ENCODE measurements at regions not wholly inside any gene's neighbourhood (a gene's known extent, or its start where the extent isn't known, plus 50 kb on each side); places are given as distances from the start of the nearest gene placed in this dataset.
"Not testable (repeated sequence)": the region's sequence is repeated elsewhere in the genome, so short reads cannot be mapped to it uniquely, and the experiment has no call there.

GRCh38 chr4:73348185-73348584 lies 55.9 kb upstream of the ALB start:
- Histone ChIP-seq H3K36me3 (replicated peaks) (no peaks in the 10 kb centered on the region), H3K27me3 (ENCODE audit: low read depth) (no peaks in the 10 kb centered on the region), H3K4me1 (no peaks in the 10 kb centered on the region), H3K4me3 (no peak overlapping the region), H3K9me3 (no peaks in the 10 kb centered on the region)
- no peak for DNase-seq (ENCODE audit: low spot score in 2 of 2)
- in situ Hi-C loops (cut with MboI; ENCODE audit: low sequenced_read_pairs): loop anchor here (10.0 to 25.0 kb wide), 3 partner anchors 97 to 307 kb away; no protein-coding TSS in a partner anchor

DNA sequence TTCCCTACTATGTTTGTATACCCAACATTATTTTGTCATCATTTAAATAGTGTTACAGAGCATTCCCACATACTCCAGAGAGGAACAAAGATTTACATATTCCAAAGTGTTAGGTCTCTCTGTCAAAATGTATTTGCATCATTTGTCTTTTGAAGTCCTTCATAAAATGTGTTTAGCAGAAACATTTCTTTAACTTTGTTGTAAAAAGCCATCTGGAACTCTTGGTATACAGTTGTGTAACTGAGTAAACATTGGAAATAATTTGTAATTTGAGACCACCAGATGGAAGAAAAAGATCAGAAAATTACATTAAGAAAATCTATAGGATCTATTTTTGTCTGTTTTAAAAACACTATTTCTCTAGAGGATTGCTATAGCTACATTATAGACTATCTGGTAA lies 56.6 kb upstream of the ALB start:
- Histone ChIP-seq H3K4me1 (no peaks in the 10 kb centered on the region), H3K36me3 (replicated peaks) (no peaks in the 10 kb centered on the region), H3K9me3 (no peaks in the 10 kb centered on the region), H3K4me3 (no peak overlapping the region), H3K27me3 (ENCODE audit: low read depth) (no peaks in the 10 kb centered on the region)
- no peak for DNase-seq (ENCODE audit: low spot score in 2 of 2)
- in situ Hi-C loops (cut with MboI; ENCODE audit: low sequenced_read_pairs): loop anchor here (10.0 to 25.0 kb wide), 3 partner anchors 97 to 307 kb away; no protein-coding TSS in a partner anchor

DNA sequence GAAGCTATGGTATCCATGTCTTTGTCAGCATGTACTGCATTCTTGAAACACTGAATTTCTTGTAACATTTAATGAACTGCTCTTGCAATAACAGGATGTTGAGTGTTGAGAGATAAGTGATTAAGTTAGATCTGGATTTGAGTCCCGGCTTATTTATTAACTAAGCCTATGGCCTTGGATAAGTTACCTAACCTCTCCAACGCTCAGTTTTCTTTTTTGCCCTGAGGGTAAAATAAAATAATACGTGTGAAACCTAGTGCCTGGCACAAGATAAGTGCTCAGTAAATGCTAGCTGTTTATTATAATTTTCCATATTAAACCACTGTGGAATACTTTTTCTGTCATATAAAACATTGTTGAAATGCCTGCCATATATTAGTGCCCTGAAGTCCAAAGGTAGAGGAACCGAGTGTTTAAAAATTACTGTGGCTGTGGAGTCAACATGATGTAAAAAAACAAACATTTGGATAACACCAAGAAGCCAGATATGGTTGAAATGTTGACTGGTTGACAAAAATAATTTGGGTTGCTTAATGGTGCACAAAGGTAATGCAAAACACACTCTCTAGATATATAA lies 58.6 kb upstream of the ALB start:
- no peaks in the 10 kb centered on the region for H3K27me3 ChIP-seq (ENCODE audit: low read depth)
- H3K4me3 ChIP-seq: no peak overlapping the region
- no peaks in the 10 kb centered on the region for H3K9me3 ChIP-seq
- no peaks in the 10 kb centered on the region for H3K4me1 ChIP-seq
- no peak for DNase-seq (ENCODE audit: low spot score in 2 of 2)
- no peaks in the 10 kb centered on the region for H3K36me3 ChIP-seq (replicated peaks)
- in situ Hi-C loops (cut with MboI; ENCODE audit: low sequenced_read_pairs): loop anchor here (10.0 to 25.0 kb wide), 3 partner anchors 99 to 309 kb away; no protein-coding TSS in a partner anchor

GRCh38 chr4:73344106-73344505 lies 60.0 kb upstream of the ALB start:
- no peaks in the 10 kb centered on the region for H3K4me1 ChIP-seq
- H3K9me3 ChIP-seq: no peaks in the 10 kb centered on the region
- in situ Hi-C loops (cut with MboI; ENCODE audit: low sequenced_read_pairs): loop anchor here (10.0 to 25.0 kb wide), 3 partner anchors 101 to 311 kb away; no protein-coding TSS in a partner anchor
- no peaks in the 10 kb centered on the region for H3K36me3 ChIP-seq (replicated peaks)
- no peak overlapping the region for H3K4me3 ChIP-seq
- DNase-seq (ENCODE audit: low spot score in 2 of 2): no peak
- H3K27me3 ChIP-seq (ENCODE audit: low read depth): no peaks in the 10 kb centered on the region

DNA sequence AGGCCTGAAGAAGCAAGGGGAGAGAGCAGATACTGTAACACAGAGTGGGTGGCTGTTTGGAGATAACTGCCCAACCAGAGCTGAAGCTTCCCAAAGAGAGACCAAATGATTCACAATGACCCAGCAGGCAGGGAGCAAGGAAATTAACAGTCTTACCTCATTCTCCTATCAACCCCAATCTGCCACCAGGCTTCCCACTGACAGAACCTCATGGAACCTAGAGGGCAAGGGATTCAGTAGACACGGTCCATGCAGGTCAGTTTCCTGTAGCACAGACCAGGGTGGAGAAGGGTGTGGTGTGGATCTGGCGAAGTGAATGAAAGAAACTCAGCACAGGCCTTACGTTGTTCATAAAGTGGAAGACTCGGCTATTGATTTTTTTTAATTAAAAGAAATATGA lies 60.7 kb upstream of the ALB start:
- 0 out of 2 replicates have a peak, but pooled peaks cover 2% of the 10 kb centered on the region for H3K9me3 ChIP-seq
- no peaks in the 10 kb centered on the region for H3K36me3 ChIP-seq (replicated peaks)
- in situ Hi-C loops (cut with MboI; ENCODE audit: low sequenced_read_pairs): loop anchor here (10.0 to 25.0 kb wide), 3 partner anchors 101 to 311 kb away; no protein-coding TSS in a partner anchor

DNA sequence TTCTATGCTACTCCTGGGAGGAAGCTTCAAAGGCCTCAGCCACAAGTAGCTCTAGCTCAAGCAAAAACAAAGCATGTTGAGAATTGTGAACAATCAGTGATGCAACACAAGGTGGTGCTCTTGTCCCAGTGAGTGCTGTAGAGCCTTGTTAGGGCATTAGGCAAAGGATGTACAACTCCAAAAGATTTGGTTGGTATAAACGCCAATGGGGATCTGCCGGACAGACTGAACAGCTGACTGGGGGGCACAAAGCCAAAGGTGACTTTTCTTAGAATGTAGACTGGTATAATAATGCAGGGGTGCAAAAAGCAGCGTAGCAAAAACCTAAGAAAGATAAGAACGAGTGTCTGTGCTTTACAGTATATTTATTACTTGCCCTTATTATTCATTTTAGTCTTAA lies 62.6 kb upstream of the ALB start:
- no peak overlapping the region for H3K4me3 ChIP-seq
- in situ Hi-C loops (cut with MboI; ENCODE audit: low sequenced_read_pairs): loop anchor here (10.0 to 25.0 kb wide), 3 partner anchors 103 to 313 kb away; no protein-coding TSS in a partner anchor
- peak; percentile 68 to 83 for DNase-seq (ENCODE audit: low spot score in 2 of 2)

More for the DNA sequence above, 60.7 kb upstream of the ALB start:
- no peaks in the 10 kb centered on the region for H3K27me3 ChIP-seq (ENCODE audit: low read depth)
- DNase-seq (ENCODE audit: low spot score in 2 of 2): no peak
- H3K4me3 ChIP-seq: no peak overlapping the region
- H3K4me1 ChIP-seq: no peaks in the 10 kb centered on the region

DNA sequence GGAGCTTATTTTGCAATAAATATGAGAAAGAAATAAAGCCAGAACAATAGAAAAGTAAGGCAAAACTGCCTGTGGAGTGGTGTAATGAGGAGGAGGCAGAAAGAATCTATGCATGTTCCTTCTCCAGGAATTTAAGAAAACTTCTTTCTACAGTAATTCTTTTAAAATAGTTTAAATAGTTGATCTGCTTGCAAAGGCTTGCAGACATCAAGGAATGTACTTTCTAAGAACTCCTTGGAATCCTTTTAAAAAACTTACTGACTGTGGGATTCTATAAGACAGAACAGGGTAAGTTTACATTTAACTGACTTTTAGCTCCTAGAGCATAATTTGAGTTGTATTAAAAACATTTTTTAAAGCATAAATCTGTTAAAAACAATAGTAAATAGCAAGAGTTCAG lies 63.2 kb upstream of the ALB start:
- H3K4me3 ChIP-seq: no peak overlapping the region
- H3K36me3 ChIP-seq (replicated peaks): no peaks in the 10 kb centered on the region
- H3K27me3 ChIP-seq (ENCODE audit: low read depth): no peaks in the 10 kb centered on the region
- H3K4me1 ChIP-seq: no peaks in the 10 kb centered on the region
- no peak for DNase-seq (ENCODE audit: low spot score in 2 of 2)
- in situ Hi-C loops (cut with MboI; ENCODE audit: low sequenced_read_pairs): loop anchor here (10.0 to 25.0 kb wide), 3 partner anchors 104 to 314 kb away; no protein-coding TSS in a partner anchor
- 0 out of 2 replicates have a peak, but pooled peaks cover 3% of the 10 kb centered on the region for H3K9me3 ChIP-seq

More for the DNA sequence above, 62.6 kb upstream of the ALB start:
- Histone ChIP-seq H3K4me1 (no peaks in the 10 kb centered on the region), H3K9me3 (0 out of 2 replicates have a peak, but pooled peaks cover 3% of the 10 kb centered on the region), H3K36me3 (replicated peaks) (no peaks in the 10 kb centered on the region), H3K27me3 (ENCODE audit: low read depth) (no peaks in the 10 kb centered on the region)

DNA sequence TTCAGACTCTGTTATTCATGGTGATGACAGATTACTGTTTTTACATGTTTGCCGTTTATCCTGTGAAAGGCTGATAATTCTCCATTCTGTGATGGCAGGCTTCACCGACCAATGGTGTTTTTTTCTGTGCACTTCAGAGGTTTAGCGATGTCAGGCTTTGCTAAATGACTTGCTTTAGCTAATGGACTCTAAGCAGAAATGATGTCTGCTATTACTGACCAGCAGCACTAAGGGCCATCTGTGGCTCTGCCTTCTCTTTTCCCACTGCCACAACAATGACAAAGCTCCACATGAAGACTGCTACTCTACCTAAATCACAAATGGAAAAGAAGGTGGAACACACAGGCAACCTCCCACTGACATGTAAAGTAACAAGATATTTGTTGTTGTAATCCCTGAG lies 68.4 kb upstream of the ALB start:
- DNase-seq (ENCODE audit: low spot score in 2 of 2): no peak
- no peaks in the 10 kb centered on the region for H3K4me1 ChIP-seq
- in situ Hi-C loops (cut with MboI; ENCODE audit: low sequenced_read_pairs): loop anchor here (25.0 kb wide), 1 partner anchor 227 kb away; no protein-coding TSS in a partner anchor

GRCh38 chr4:73332012-73332411 lies 72.1 kb upstream of the ALB start:
- H3K4me1 ChIP-seq; H3K36me3 ChIP-seq (replicated peaks); H3K4me3 ChIP-seq; DNase-seq (ENCODE audit: low spot score in 2 of 2); H3K27me3 ChIP-seq (ENCODE audit: low read depth); H3K9me3 ChIP-seq: not testable (repeated sequence)
- in situ Hi-C loops (cut with MboI; ENCODE audit: low sequenced_read_pairs): loop anchor here (25.0 kb wide), 1 partner anchor 230 kb away; no protein-coding TSS in a partner anchor

More for the DNA sequence above, 68.4 kb upstream of the ALB start:
- Histone ChIP-seq H3K9me3 (0 out of 2 replicates have a peak, but pooled peaks cover 3% of the 10 kb centered on the region), H3K36me3 (replicated peaks) (no peaks in the 10 kb centered on the region), H3K27me3 (ENCODE audit: low read depth) (no peaks in the 10 kb centered on the region), H3K4me3 (no peak overlapping the region)

- Histone ChIP-seq H3K27me3 (ENCODE audit: low read depth) (no peaks in the 10 kb centered on the region), H3K9me3 (no peaks in the 10 kb centered on the region), H3K4me3 (no peak overlapping the region), H3K36me3 (replicated peaks) (no peaks in the 10 kb centered on the region), H3K4me1 (no peaks in the 10 kb centered on the region)
- in situ Hi-C loops (cut with MboI; ENCODE audit: low sequenced_read_pairs): loop anchor here (25.0 kb wide), 1 partner anchor 233 kb away; no protein-coding TSS in a partner anchor
- no peak for DNase-seq (ENCODE audit: low spot score in 2 of 2)
Measured at GRCh38 chr4:73329300-73329699, 70.7 kb upstream of the ANKRD17 start.

- not testable (repeated sequence) for H3K4me3 ChIP-seq; H3K36me3 ChIP-seq (replicated peaks); H3K27me3 ChIP-seq (ENCODE audit: low read depth); DNase-seq (ENCODE audit: low spot score in 2 of 2); H3K4me1 ChIP-seq; H3K9me3 ChIP-seq
- in situ Hi-C loops (cut with MboI; ENCODE audit: low sequenced_read_pairs): loop anchor here (25.0 kb wide), 1 partner anchor 237 kb away; no protein-coding TSS in a partner anchor
Measured at GRCh38 chr4:73325776-73326175, 67.2 kb upstream of the ANKRD17 start.

DNA sequence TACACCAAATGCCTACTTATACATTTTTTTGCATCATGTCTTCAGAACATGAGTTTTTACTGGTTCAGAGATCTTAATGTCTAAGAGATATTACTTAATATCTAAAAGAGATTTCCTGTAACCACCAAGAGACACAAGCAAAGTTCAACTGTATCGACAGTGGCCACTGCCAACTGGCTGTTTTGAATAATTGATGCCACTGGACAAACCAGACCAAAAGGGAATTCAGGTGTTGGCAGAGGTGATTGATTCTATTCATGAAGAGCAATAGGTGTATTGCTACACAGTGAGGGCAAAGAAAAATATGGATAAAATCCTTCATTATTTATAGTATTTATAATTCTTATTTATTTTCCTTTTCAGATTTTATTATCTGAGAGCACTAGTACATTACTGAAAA lies 58.5 kb upstream of the ANKRD17 start:
- no peak for DNase-seq (ENCODE audit: low spot score in 2 of 2)
- H3K27me3 ChIP-seq (ENCODE audit: low read depth): no peaks in the 10 kb centered on the region; the same call in 1 of the 2 replicates
- H3K36me3 ChIP-seq (replicated peaks): no peaks in the 10 kb centered on the region
- in situ Hi-C loops (cut with MboI; ENCODE audit: low sequenced_read_pairs): no loop called here
- H3K9me3 ChIP-seq: no peaks in the 10 kb centered on the region
- H3K4me1 ChIP-seq: no peaks in the 10 kb centered on the region
- H3K4me3 ChIP-seq: no peak overlapping the region

GRCh38 chr4:73315091-73315490 lies 56.5 kb upstream of the ANKRD17 start:
- H3K27me3 ChIP-seq (ENCODE audit: low read depth): no peaks in the 10 kb centered on the region; the same call in 1 of the 2 replicates
- no peak overlapping the region for H3K4me3 ChIP-seq
- H3K4me1 ChIP-seq: no peaks in the 10 kb centered on the region
- in situ Hi-C loops (cut with MboI; ENCODE audit: low sequenced_read_pairs): no loop called here
- no peaks in the 10 kb centered on the region for H3K9me3 ChIP-seq
- DNase-seq (ENCODE audit: low spot score in 2 of 2): no peak
- no peaks in the 10 kb centered on the region for H3K36me3 ChIP-seq (replicated peaks)

- Histone ChIP-seq H3K36me3 (replicated peaks) (no peaks in the 10 kb centered on the region), H3K4me1 (no peaks in the 10 kb centered on the region), H3K27me3 (ENCODE audit: low read depth) (peaks cover 6% of the 10 kb centered on the region), H3K4me3 (no peak overlapping the region), H3K9me3 (no peaks in the 10 kb centered on the region)
- DNase-seq (ENCODE audit: low spot score in 2 of 2): no peak
- in situ Hi-C loops (cut with MboI; ENCODE audit: low sequenced_read_pairs): no loop called here
Measured at GRCh38 chr4:73312967-73313366, 54.4 kb upstream of the ANKRD17 start.

Measured in HAP-1 (cell line).